NCI-H187 treated with DMSO at 0.1 percent for 48 hours (cell line): ENCODE measurements at regions not wholly inside any gene's neighbourhood (a gene's known extent, or its start where the extent isn't known, plus 50 kb on each side); places are given as distances from the start of the nearest gene placed in this dataset.

ENCODE experiments used
- DNase-seq: peaks from one replicate; lab custom pipeline; 2025; lab: John Stamatoyannopoulos, UW

GRCh38 chr9:108549184-108549583, 306.6 kb downstream of the ACTL7B start:
- no peak for DNase-seq

- DNase-seq: no peak
Observed at GRCh38 chr9:108547411-108548135, 308.2 kb downstream of the ACTL7B start.

GRCh38 chr9:108546215-108546614, 309.6 kb downstream of the ACTL7B start:
- DNase-seq: no peak

- no peak for DNase-seq
Observed at GRCh38 chr9:108545436-108545835, 310.4 kb downstream of the ACTL7B start.

GRCh38 chr9:108544866-108545265, 310.9 kb downstream of the ACTL7B start:
- no peak for DNase-seq

GRCh38 chr9:108543251-108543778, 312.5 kb downstream of the ACTL7B start:
- no peak for DNase-seq

GRCh38 chr9:108537756-108538155, 318.0 kb downstream of the ACTL7B start:
- DNase-seq: no peak

GRCh38 chr9:108536836-108537601, 318.8 kb downstream of the ACTL7B start:
- DNase-seq: no peak

GRCh38 chr9:108535526-108535925, 320.3 kb downstream of the ACTL7B start:
- DNase-seq: no peak

GRCh38 chr9:108534741-108535140, 321.0 kb downstream of the ACTL7B start:
- DNase-seq: no peak

- no peak for DNase-seq
Observed at GRCh38 chr9:108530141-108530540, 325.6 kb downstream of the ACTL7B start.

- DNase-seq: no peak
Observed at GRCh38 chr9:108528231-108528630, 327.6 kb downstream of the ACTL7B start.

GRCh38 chr9:108526518-108526917, 329.3 kb downstream of the ACTL7B start:
- DNase-seq: no peak

- no peak for DNase-seq
Observed at GRCh38 chr9:108525186-108525585, 330.6 kb downstream of the ACTL7B start.

- no peak for DNase-seq
Observed at GRCh38 chr9:108521063-108521590, 334.7 kb downstream of the ACTL7B start.

GRCh38 chr9:108519437-108519836, 336.3 kb downstream of the ACTL7B start:
- DNase-seq: no peak

- DNase-seq: no peak
Observed at GRCh38 chr9:108517651-108518365, 338.0 kb downstream of the ACTL7B start.

GRCh38 chr9:108516391-108516790, 339.4 kb downstream of the ACTL7B start:
- no peak for DNase-seq

- DNase-seq: no peak
Observed at GRCh38 chr9:108515856-108516255, 339.9 kb downstream of the ACTL7B start.

GRCh38 chr9:108512426-108513173, 343.2 kb downstream of the ACTL7B start:
- no peak for DNase-seq

- no peak for DNase-seq
Observed at GRCh38 chr9:108511307-108511706, 344.5 kb downstream of the ACTL7B start.

- no peak for DNase-seq
Observed at GRCh38 chr9:108496846-108497245, 358.9 kb downstream of the ACTL7B start.
